Smooth muscle cell (in vitro differentiated cells): ENCODE measurements at regions not wholly inside any gene's neighbourhood (a gene's known extent, or its start where the extent isn't known, plus 50 kb on each side); places are given as distances from the start of the nearest gene placed in this dataset.

Source experiments
- DNase-seq: peaks from one replicate; lab custom pipeline; 2025; ENCODE audit not compliant: unreplicated experiment; lab: John Stamatoyannopoulos, UW
- H2AFZ ChIP-seq: fragments of 200-600 bp; sonication (generic); 2 replicates; pipeline ENCODE4 v1.6.0; 2016; ENCODE audit warnings: antibody characterized with exemption, low read depth, mild to moderate bottlenecking
- H3F3A ChIP-seq: fragments of 200-600 bp; sonication (generic); 2 replicates; pipeline ENCODE4 v1.6.0; 2017; ENCODE audit warnings: antibody characterized with exemption, low read depth
- H3K27ac ChIP-seq: fragments of 200-600 bp; sonication (generic); 2 replicates; pipeline ENCODE4 v1.5.1; 2016; ENCODE audit warnings: low read depth, mild to moderate bottlenecking
- H3K27me3 ChIP-seq: fragments of 200-600 bp; sonication (generic); 2 replicates; pipeline ENCODE4 v1.6.1; 2016; ENCODE audit warnings: low read depth, mild to moderate bottlenecking
- H3K36me3 ChIP-seq: fragments of 200-600 bp; sonication (generic); 2 replicates; pipeline ENCODE4 v1.5.1; 2016; ENCODE audit warnings: low read depth
- H3K4me1 ChIP-seq: fragments of 200-600 bp; sonication (generic); 2 replicates; pipeline ENCODE4 v1.5.1; 2016; ENCODE audit warnings: low read depth
- H3K4me2 ChIP-seq: fragments of 200-600 bp; sonication (generic); 2 replicates; pipeline ENCODE4 v1.6.0; 2016; ENCODE audit warnings: mild to moderate bottlenecking
- H3K4me3 ChIP-seq: fragments of 200-600 bp; sonication (generic); 2 replicates; pipeline ENCODE4 v1.5.1; 2016; ENCODE audit warnings: mild to moderate bottlenecking
- H3K79me2 ChIP-seq: fragments of 200-600 bp; sonication (generic); 2 replicates; pipeline ENCODE4 v1.6.0; 2016; ENCODE audit warnings: low read depth, mild to moderate bottlenecking
- H3K9ac ChIP-seq: fragments of 200-600 bp; sonication (generic); 2 replicates; pipeline ENCODE4 v1.6.0; 2016; ENCODE audit warnings: low read depth
- H3K9me3 ChIP-seq: fragments of 200-600 bp; sonication (generic); replicated peaks from 2 replicates; pipeline ENCODE4 v1.5.1; 2016; ENCODE audit warnings: low read depth
- H4K20me1 ChIP-seq: fragments of 200-600 bp; sonication (generic); 2 replicates; pipeline ENCODE4 v1.6.0; 2016; ENCODE audit warnings: low read depth
- CTCF ChIP-seq: fragments of 200-600 bp; sonication (generic); IDR thresholded peaks from 2 replicates; pipeline ENCODE4 v1.5.1; 2017; ENCODE audit warnings: borderline replicate concordance, mild to moderate bottlenecking, antibody characterized with exemption; ENCODE audit not compliant: insufficient read depth, poor library complexity, severe bottlenecking
- WGBS: methylation state at CpG from one replicate; pipeline ENCODE4 v1.1.7; 2016; ENCODE audit warnings: low lambda C conversion rate; 5-methylcytosine and 5-hydroxymethylcytosine counted together

GRCh38 chr2:221318376-221319130, 253.6 kb downstream of the EPHA4 start:
- Histone ChIP-seq H3K4me1 (no peaks in the 10 kb centered on the region), H2AFZ (no peak overlapping the region), H3F3A (no peaks in the 10 kb centered on the region), H3K4me2 (no peak overlapping the region), H3K27me3 (peaks cover 44% of the 10 kb centered on the region), H3K4me3 (no peak overlapping the region), H4K20me1 (no peaks in the 10 kb centered on the region), H3K9ac (no peak overlapping the region), H3K27ac (no peak overlapping the region), H3K9me3 (no peaks in the 10 kb centered on the region), H3K79me2 (no peaks in the 10 kb centered on the region), H3K36me3 (no peaks in the 10 kb centered on the region)
- no peak for TF ChIP-seq CTCF
- WGBS, result 66% methylated on average over 3 of the region's 3 CpGs
- no peak for DNase-seq

- Histone ChIP-seq H3K27ac (no peak overlapping the region), H3F3A (no peaks in the 10 kb centered on the region), H3K4me3 (no peak overlapping the region), H3K79me2 (no peaks in the 10 kb centered on the region), H4K20me1 (no peaks in the 10 kb centered on the region), H2AFZ (no peak overlapping the region), H3K9ac (no peak overlapping the region), H3K36me3 (no peaks in the 10 kb centered on the region), H3K4me1 (no peaks in the 10 kb centered on the region), H3K9me3 (no peaks in the 10 kb centered on the region), H3K4me2 (no peak overlapping the region), H3K27me3 (peaks cover 32% of the 10 kb centered on the region)
- no peak for TF ChIP-seq CTCF
- 82% methylated on average over 5 of the region's 5 CpGs for WGBS
- no peak for DNase-seq
Measured at GRCh38 chr2:221322741-221323140, 249.4 kb downstream of the EPHA4 start.

- no peaks in the 10 kb centered on the region for H3K79me2 ChIP-seq
- no peak overlapping the region for H3K9ac ChIP-seq
- no peak overlapping the region for H3K27ac ChIP-seq
- H3K9me3 ChIP-seq, result no peaks in the 10 kb centered on the region
- DNase-seq, result no peak
- H3K27me3 ChIP-seq, result peaks cover 32% of the 10 kb centered on the region
- no peaks in the 10 kb centered on the region for H4K20me1 ChIP-seq
- 81% methylated on average over 2 of the region's 2 CpGs for WGBS
- H3K4me1 ChIP-seq, result no peaks in the 10 kb centered on the region
- H3K4me2 ChIP-seq, result no peak overlapping the region
- H3K36me3 ChIP-seq, result no peaks in the 10 kb centered on the region
- H2AFZ ChIP-seq, result no peak overlapping the region
- H3K4me3 ChIP-seq, result no peak overlapping the region
- H3F3A ChIP-seq, result no peaks in the 10 kb centered on the region
- TF ChIP-seq CTCF, result no peak
Measured at GRCh38 chr2:221323513-221323912, 248.6 kb downstream of the EPHA4 start.

GRCh38 chr2:221330436-221330835, 241.7 kb downstream of the EPHA4 start:
- H3K9ac ChIP-seq, result no peak overlapping the region
- H3F3A ChIP-seq, result no peaks in the 10 kb centered on the region
- no peak overlapping the region for H2AFZ ChIP-seq
- H3K4me2 ChIP-seq, result no peak overlapping the region
- no peaks in the 10 kb centered on the region for H3K79me2 ChIP-seq
- H3K27ac ChIP-seq, result no peak overlapping the region
- H3K4me3 ChIP-seq, result no peak overlapping the region
- no peaks in the 10 kb centered on the region for H4K20me1 ChIP-seq
- DNase-seq, result no peak
- no peaks in the 10 kb centered on the region for H3K4me1 ChIP-seq
- 71% methylated on average over 5 of the region's 5 CpGs for WGBS
- no peak for TF ChIP-seq CTCF
- H3K9me3 ChIP-seq, result no peaks in the 10 kb centered on the region
- no peaks in the 10 kb centered on the region for H3K36me3 ChIP-seq
- H3K27me3 ChIP-seq, result no peaks in the 10 kb centered on the region
